ACC112 (cell line): ENCODE measurements at regions not wholly inside any gene's neighbourhood (a gene's known extent, or its start where the extent isn't known, plus 50 kb on each side); places are given as distances from the start of the nearest gene placed in this dataset.
A peak's percentile ranks its signal among the peaks of the same experiment; 100 is the strongest.

Source experiments
- H2AFZ ChIP-seq: fragments of 200-600 bp; sonication (generic); one replicate; pipeline ENCODE4 v1.6.0; 2017; ENCODE audit warnings: antibody characterized with exemption, low read length; ENCODE audit not compliant: unreplicated experiment
- H3K27ac ChIP-seq: fragments of 200-600 bp; sonication (generic); 2 replicates; pipeline ENCODE4 v1.5.1; 2014; ENCODE audit warnings: low read depth, mild to moderate bottlenecking, antibody characterized with exemption, low read length, moderate library complexity
- H3K27me3 ChIP-seq: fragments of 200-600 bp; sonication (generic); 2 replicates; pipeline ENCODE4 v1.6.1; 2014; ENCODE audit warnings: mild to moderate bottlenecking, antibody characterized with exemption, low read length, moderate library complexity, mixed read lengths; ENCODE audit not compliant: insufficient read depth
- H3K36me3 ChIP-seq: fragments of 200-600 bp; sonication (generic); 2 replicates; pipeline ENCODE4 v1.6.1; 2016; ENCODE audit warnings: mild to moderate bottlenecking, antibody characterized with exemption, low read length, moderate library complexity, mixed read lengths; ENCODE audit not compliant: insufficient read depth
- H3K4me1 ChIP-seq: fragments of 200-600 bp; sonication (generic); one replicate; pipeline ENCODE4 v1.6.1; 2016; ENCODE audit warnings: low read length, mixed read lengths; ENCODE audit not compliant: insufficient read depth, unreplicated experiment, control insufficient read depth
- H3K4me3 ChIP-seq: fragments of 200-600 bp; sonication (generic); 2 replicates; pipeline ENCODE4 v1.5.1; 2014; ENCODE audit warnings: mild to moderate bottlenecking, low read depth, low read length
- H3K79me2 ChIP-seq: fragments of 200-600 bp; sonication (generic); one replicate; pipeline ENCODE4 v1.6.0; 2016; ENCODE audit warnings: low read length; ENCODE audit not compliant: control insufficient read depth, unreplicated experiment, insufficient read depth

- Histone ChIP-seq H3K27ac (no peak overlapping the region), H3K27me3 (no peaks in the 10 kb centered on the region), H3K4me1 (no peaks in the 10 kb centered on the region), H3K4me3 (no peak overlapping the region), H3K79me2 (no peaks in the 10 kb centered on the region), H3K36me3 (no peaks in the 10 kb centered on the region), H2AFZ (no peak overlapping the region)
These were observed 585.5 kb upstream of the ADGRB3 start for GRCh38 chr6:68049562-68049961.

GRCh38 chr6:68046756-68047155, 588.3 kb upstream of the ADGRB3 start:
- Histone ChIP-seq H3K27me3 (no peaks in the 10 kb centered on the region), H3K4me1 (no peaks in the 10 kb centered on the region), H3K27ac (no peak overlapping the region), H3K79me2 (no peaks in the 10 kb centered on the region), H2AFZ (no peak overlapping the region), H3K36me3 (no peaks in the 10 kb centered on the region), H3K4me3 (no peak overlapping the region)

DNA sequence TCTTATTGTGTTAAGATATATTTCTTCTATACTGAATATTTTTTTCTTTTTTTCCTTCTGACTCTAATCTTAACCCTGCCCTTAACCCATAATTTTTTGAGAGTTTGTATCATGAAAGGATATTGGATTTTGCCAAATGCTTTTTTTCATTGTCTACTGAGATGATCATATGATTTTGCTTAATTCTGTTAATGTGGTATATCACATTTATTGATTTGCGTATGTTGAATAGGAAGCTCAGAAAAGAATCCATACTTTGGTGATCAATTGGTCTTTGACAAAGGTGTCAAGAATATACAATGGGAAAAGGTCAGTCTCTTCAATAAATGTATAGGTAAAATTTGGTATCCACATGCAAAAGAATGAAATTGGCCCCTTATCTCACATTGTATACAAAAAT, 588.8 kb upstream of the ADGRB3 start:
- Histone ChIP-seq H3K79me2 (no peaks in the 10 kb centered on the region), H3K27me3 (no peaks in the 10 kb centered on the region), H3K4me3 (no peak overlapping the region), H2AFZ (no peak overlapping the region), H3K36me3 (no peaks in the 10 kb centered on the region), H3K27ac (no peak overlapping the region), H3K4me1 (no peaks in the 10 kb centered on the region)

- H2AFZ ChIP-seq = no peak overlapping the region
- no peaks in the 10 kb centered on the region for H3K36me3 ChIP-seq
- no peaks in the 10 kb centered on the region for H3K4me1 ChIP-seq
- no peaks in the 10 kb centered on the region for H3K79me2 ChIP-seq
- no peak overlapping the region for H3K4me3 ChIP-seq
- H3K27me3 ChIP-seq = no peaks in the 10 kb centered on the region
- no peak overlapping the region for H3K27ac ChIP-seq
These were observed 589.9 kb upstream of the ADGRB3 start for GRCh38 chr6:68045193-68045592.

- Histone ChIP-seq H3K27me3 (no peaks in the 10 kb centered on the region), H3K4me1 (no peaks in the 10 kb centered on the region), H3K79me2 (no peaks in the 10 kb centered on the region), H3K27ac (no peak overlapping the region), H2AFZ (no peak overlapping the region), H3K4me3 (no peak overlapping the region), H3K36me3 (no peaks in the 10 kb centered on the region)
These were observed 590.8 kb upstream of the ADGRB3 start for GRCh38 chr6:68044264-68044663.

- no peak overlapping the region for H3K4me3 ChIP-seq
- H2AFZ ChIP-seq = no peak overlapping the region
These were observed 592.0 kb upstream of the ADGRB3 start for GRCh38 chr6:68043122-68043398.

DNA sequence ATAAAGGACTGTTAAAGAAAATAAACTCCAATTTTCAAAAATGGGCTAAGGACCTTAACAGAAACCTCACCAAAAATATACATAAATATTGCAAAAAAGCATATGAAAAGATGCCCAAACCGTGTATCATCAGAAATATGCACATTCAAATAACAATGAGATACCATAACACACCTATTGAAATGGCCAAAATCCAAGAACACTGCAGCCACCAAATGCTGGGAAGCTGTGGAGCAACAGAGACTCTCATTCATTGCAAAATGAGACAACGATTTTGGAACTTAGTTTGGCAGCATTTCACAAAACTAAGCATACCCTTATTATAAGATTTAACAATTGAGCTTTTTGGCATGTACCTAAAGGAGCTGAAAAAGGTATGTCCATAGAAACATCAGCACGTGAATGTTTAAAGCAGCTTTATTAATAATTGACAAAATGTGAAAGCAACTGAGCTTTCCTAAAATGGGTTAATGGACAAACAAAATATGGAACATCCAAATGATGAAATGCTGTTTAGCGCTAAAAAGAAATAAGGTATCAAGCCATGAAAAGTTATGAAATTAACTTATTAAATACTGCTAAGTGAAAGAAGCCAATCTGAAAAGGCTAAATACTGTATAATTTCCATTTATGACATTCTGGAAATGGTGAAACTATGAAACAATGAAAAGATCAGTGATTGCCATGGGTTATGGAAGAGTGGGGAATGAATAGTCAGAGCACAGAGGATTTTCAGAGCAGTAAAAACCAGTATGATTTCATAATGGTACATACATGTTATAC, 592.6 kb upstream of the ADGRB3 start:
- no peak overlapping the region for H2AFZ ChIP-seq
- H3K27me3 ChIP-seq = no peaks in the 10 kb centered on the region
- no peaks in the 10 kb centered on the region for H3K4me1 ChIP-seq
- no peak overlapping the region for H3K27ac ChIP-seq
- H3K36me3 ChIP-seq = no peaks in the 10 kb centered on the region
- H3K79me2 ChIP-seq = no peaks in the 10 kb centered on the region
- H3K4me3 ChIP-seq = no peak overlapping the region

More at GRCh38 chr6:68043122-68043398, 592.0 kb upstream of the ADGRB3 start:
- Histone ChIP-seq H3K27ac (no peak overlapping the region), H3K4me1 (no peaks in the 10 kb centered on the region), H3K36me3 (no peaks in the 10 kb centered on the region), H3K79me2 (no peaks in the 10 kb centered on the region), H3K27me3 (no peaks in the 10 kb centered on the region)

- no peak overlapping the region for H3K4me3 ChIP-seq
- H3K4me1 ChIP-seq = no peaks in the 10 kb centered on the region
These were observed 594.3 kb upstream of the ADGRB3 start for GRCh38 chr6:68040780-68041179.

GRCh38 chr6:68040312-68040778, 594.7 kb upstream of the ADGRB3 start:
- Histone ChIP-seq H3K79me2 (no peaks in the 10 kb centered on the region), H2AFZ (peak overlapping the region; percentile 57), H3K27me3 (no peaks in the 10 kb centered on the region), H3K4me1 (no peaks in the 10 kb centered on the region), H3K36me3 (no peaks in the 10 kb centered on the region), H3K4me3 (no peak overlapping the region), H3K27ac (no peak overlapping the region)

More at GRCh38 chr6:68040780-68041179, 594.3 kb upstream of the ADGRB3 start:
- no peaks in the 10 kb centered on the region for H3K27me3 ChIP-seq
- peak overlapping the region; percentile 57 for H2AFZ ChIP-seq
- H3K27ac ChIP-seq = no peak overlapping the region
- H3K79me2 ChIP-seq = no peaks in the 10 kb centered on the region
- no peaks in the 10 kb centered on the region for H3K36me3 ChIP-seq

DNA sequence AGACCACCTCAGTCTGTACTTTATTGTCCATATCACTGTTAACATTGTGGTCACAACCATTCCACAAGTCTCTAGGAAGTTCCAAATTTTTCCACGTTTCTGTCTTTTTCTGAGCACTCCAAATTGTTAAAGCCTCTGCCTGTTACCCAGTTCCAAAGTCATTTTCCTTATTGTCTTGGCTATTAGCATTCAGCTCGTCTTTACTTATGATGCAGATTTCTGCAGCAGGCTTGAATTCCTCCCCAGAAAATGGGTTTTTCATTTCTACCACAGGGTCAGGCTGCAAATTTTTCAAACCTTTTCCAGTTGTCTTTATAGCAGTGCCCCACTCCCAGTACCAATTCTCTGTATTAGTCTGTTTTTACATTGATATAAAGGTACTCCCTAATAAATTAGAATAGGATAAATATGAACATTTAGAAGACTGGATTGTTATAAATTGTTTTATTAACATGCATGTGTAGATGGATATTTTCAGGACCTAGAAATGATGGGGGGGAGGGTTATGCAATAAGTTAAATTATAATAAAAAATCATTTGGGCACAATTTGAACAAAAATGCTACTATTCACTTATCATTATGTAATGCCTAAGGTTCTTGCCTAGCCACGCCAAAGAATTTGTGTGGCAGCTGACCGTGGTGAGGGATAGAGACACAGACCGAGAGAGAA, 595.3 kb upstream of the ADGRB3 start:
- Histone ChIP-seq H3K27ac (no peak overlapping the region), H3K36me3 (no peaks in the 10 kb centered on the region), H2AFZ (no peak overlapping the region), H3K4me1 (no peaks in the 10 kb centered on the region), H3K4me3 (no peak overlapping the region), H3K27me3 (no peaks in the 10 kb centered on the region), H3K79me2 (no peaks in the 10 kb centered on the region)

DNA sequence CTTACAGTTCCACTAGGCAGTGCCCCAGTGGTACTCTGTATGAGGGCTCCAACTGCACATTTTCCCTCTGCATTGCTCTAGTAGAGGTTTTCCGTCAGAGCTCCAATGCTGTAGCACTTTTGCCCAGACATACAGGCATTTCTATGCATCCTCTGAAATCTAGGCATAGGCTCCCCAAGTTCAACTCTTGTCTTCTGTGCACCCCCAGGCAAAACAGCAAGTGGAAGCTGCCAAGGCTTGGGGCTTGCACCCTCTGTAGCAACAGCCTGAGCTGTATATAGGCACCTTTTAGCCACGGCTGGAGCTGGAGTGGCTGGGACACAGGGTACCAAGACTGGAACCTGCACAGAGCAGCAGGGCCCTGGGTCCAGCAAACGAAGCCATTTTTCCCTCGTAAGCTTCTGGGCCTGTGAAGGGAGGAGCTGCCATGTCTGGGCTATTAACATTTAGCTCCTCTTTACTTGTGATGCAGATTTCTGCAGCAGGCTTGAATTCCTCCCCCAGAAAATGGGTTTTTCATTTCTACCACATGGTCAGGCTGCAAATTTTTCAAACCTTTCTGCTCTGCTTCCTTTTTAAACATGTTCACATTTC, 596.2 kb upstream of the ADGRB3 start:
- Histone ChIP-seq H2AFZ (no peak overlapping the region), H3K27me3 (no peaks in the 10 kb centered on the region), H3K4me3 (no peak overlapping the region), H3K27ac (no peak overlapping the region), H3K79me2 (no peaks in the 10 kb centered on the region), H3K36me3 (no peaks in the 10 kb centered on the region), H3K4me1 (no peaks in the 10 kb centered on the region)
